IMR-90 (cell line): ENCODE measurements at regions not wholly inside any gene's neighbourhood (a gene's known extent, or its start where the extent isn't known, plus 50 kb on each side); places are given as distances from the start of the nearest gene placed in this dataset.

ENCODE experiments used
- ATAC-seq: fragments of 200-7000 bp; cut with Tn5 transposase; 2 replicates; pipeline ENCODE4 v1.9.1; 2020; ENCODE audit warnings: low read depth, mild to moderate bottlenecking, moderate library complexity
- BruUV-seq: library from RNA; stranded (reverse); fragments of 400-500 nt; replicated peaks from 2 replicates; lab custom pipeline; 2021; lab: Mats Ljungman, UMichigan
- CTCF ChIA-PET: fragments of 300-600 bp; formaldehyde crosslinking; extraction: SDS; loops from one replicate; lab custom pipeline; 2021; ENCODE audit warnings: antibody characterized with exemption; lab: Yijun Ruan, JAX
- POLR2A ChIA-PET: fragments of 300-600 bp; sonication (Branson Sonifier 250); formaldehyde crosslinking; loops from one replicate; lab custom pipeline; 2022; ENCODE audit warnings: antibody characterized with exemption; ENCODE audit not compliant: unreplicated experiment; lab: Charles Lee
- DNase-seq: peaks from one replicate; pipeline ENCODE4 v3.0.0; 2013
- H2AFZ ChIP-seq: replicated peaks from 2 replicates; pipeline ENCODE3; 2013; ENCODE audit warnings: low read length, mild to moderate bottlenecking; ENCODE audit not compliant: poor library complexity
- H2AK5ac ChIP-seq: 2 replicates; pipeline ENCODE4 v1.6.1; 2013; ENCODE audit warnings: low read depth, low read length, inconsistent platforms
- H2AK9ac ChIP-seq: replicated peaks from 2 replicates; pipeline ENCODE3; 2013; ENCODE audit warnings: mild to moderate bottlenecking, low read depth, low read length, moderate library complexity; ENCODE audit not compliant: poor library complexity
- H2BK120ac ChIP-seq: 2 replicates; pipeline ENCODE4 v1.6.1; 2013; ENCODE audit warnings: low read depth, low read length, inconsistent platforms
- H2BK15ac ChIP-seq: 3 replicates; pipeline ENCODE4 v1.6.1; 2013; ENCODE audit warnings: low read depth, low read length, inconsistent platforms
- H2BK20ac ChIP-seq: 2 replicates; pipeline ENCODE4 v1.6.1; 2013; ENCODE audit warnings: low read depth, mild to moderate bottlenecking, inconsistent platforms, low read length, moderate library complexity
- H2BK5ac ChIP-seq: 2 replicates; pipeline ENCODE4 v1.6.1; 2013; ENCODE audit warnings: mild to moderate bottlenecking, low read depth, low read length, inconsistent platforms; ENCODE audit not compliant: poor library complexity, severe bottlenecking
- H3K14ac ChIP-seq: replicated peaks from 2 replicates; pipeline ENCODE4 v1.6.1; 2013; ENCODE audit warnings: low read depth, low read length, inconsistent platforms
- H3K18ac ChIP-seq: 2 replicates; pipeline ENCODE4 v1.6.1; 2013; ENCODE audit warnings: low read depth, low read length, control low read depth
- H3K23ac ChIP-seq: 2 replicates; pipeline ENCODE4 v1.6.1; 2013; ENCODE audit warnings: low read depth, low read length, inconsistent platforms
- H3K27ac ChIP-seq: 2 replicates; pipeline ENCODE4 v1.5.1; 2013; ENCODE audit warnings: mild to moderate bottlenecking, control low read depth, low read length; ENCODE audit not compliant: insufficient read depth
- H3K27me3 ChIP-seq: 2 replicates; pipeline ENCODE4 v1.6.1; 2013; ENCODE audit warnings: low read length; ENCODE audit not compliant: control insufficient read depth, insufficient read depth
- H3K36me3 ChIP-seq: 2 replicates; pipeline ENCODE4 v1.6.1; 2013; ENCODE audit warnings: low read length, mixed read lengths; ENCODE audit not compliant: control insufficient read depth, insufficient read depth
- H3K4ac ChIP-seq: 2 replicates; pipeline ENCODE4 v1.6.1; 2013; ENCODE audit warnings: low read depth, low read length, inconsistent platforms
- H3K4me1 ChIP-seq: 2 replicates; pipeline ENCODE4 v1.6.1; 2013; ENCODE audit warnings: low read length, mixed read lengths; ENCODE audit not compliant: control insufficient read depth, insufficient read depth
- H3K4me2 ChIP-seq: 2 replicates; pipeline ENCODE4 v1.6.1; 2013; ENCODE audit warnings: low read depth, mild to moderate bottlenecking, control low read depth, low read length, moderate library complexity
- H3K4me3 ChIP-seq: 2 replicates; pipeline ENCODE4 v1.5.1; 2013; ENCODE audit warnings: low read depth, mild to moderate bottlenecking, control low read depth, low read length, moderate library complexity; ENCODE audit not compliant: insufficient read depth
- H3K56ac ChIP-seq: 2 replicates; pipeline ENCODE4 v1.6.1; 2013; ENCODE audit warnings: low read length, inconsistent platforms; ENCODE audit not compliant: insufficient read depth; ENCODE audit errors: extremely low read depth
- H3K79me1 ChIP-seq, 2 experiments: 2 replicates each; pipeline ENCODE4 v1.6.1; 2013; ENCODE audit warnings: low read length in 2 of 2, inconsistent platforms in 1 of 2, low read depth in 1 of 2
- H3K9ac ChIP-seq: 2 replicates; pipeline ENCODE4 v1.6.1; 2013; ENCODE audit warnings: low read depth, low read length, control low read depth
- H3K9me1 ChIP-seq: 2 replicates; pipeline ENCODE4 v1.6.1; 2013; ENCODE audit warnings: low read length, inconsistent platforms; ENCODE audit not compliant: insufficient read depth
- H3K9me3 ChIP-seq: 2 replicates; pipeline ENCODE4 v1.6.1; 2013; ENCODE audit warnings: low read length; ENCODE audit not compliant: control insufficient read depth, insufficient read depth
- H4K20me1 ChIP-seq: 2 replicates; pipeline ENCODE4 v1.6.1; 2013; ENCODE audit warnings: low read length, inconsistent platforms; ENCODE audit not compliant: insufficient read depth
- H4K5ac ChIP-seq: 2 replicates; pipeline ENCODE4 v1.6.1; 2013; ENCODE audit warnings: mild to moderate bottlenecking, low read depth, low read length, control low read depth
- H4K8ac ChIP-seq, 2 experiments: 2 replicates each; pipeline ENCODE4 v1.6.1; 2013; ENCODE audit warnings: low read depth in 2 of 2, low read length in 2 of 2, control low read depth in 1 of 2, inconsistent platforms in 1 of 2
- H4K91ac ChIP-seq: 2 replicates; pipeline ENCODE4 v1.6.1; 2013; ENCODE audit warnings: low read depth, low read length, inconsistent platforms; ENCODE audit not compliant: insufficient read depth
- BHLHE40 ChIP-seq: fragments of 150-350 bp; IDR thresholded peaks from 2 replicates; pipeline ENCODE4 v1.6.1; 2016; ENCODE audit warnings: mild to moderate bottlenecking, low read depth, low read length
- FOS ChIP-seq: fragments of 150-350 bp; IDR thresholded peaks from 2 replicates; pipeline ENCODE4 v1.6.1; 2016; ENCODE audit warnings: low read depth, low read length
- MXI1 ChIP-seq: IDR thresholded peaks from 2 replicates; pipeline ENCODE4 v1.6.1; 2012; ENCODE audit warnings: low read depth, mild to moderate bottlenecking, low read length, moderate library complexity, borderline replicate concordance
- NFE2L2 ChIP-seq: fragments of 150-350 bp; IDR thresholded peaks from 2 replicates; pipeline ENCODE4 v1.6.1; 2016; ENCODE audit warnings: low read depth, mild to moderate bottlenecking, low read length
- POLR2A ChIP-seq: IDR thresholded peaks from 2 replicates; pipeline ENCODE4 v1.6.1; 2012; ENCODE audit warnings: mild to moderate bottlenecking, low read depth, low read length
- RAD21 ChIP-seq: IDR thresholded peaks from 2 replicates; pipeline ENCODE4 v1.6.1; 2012; ENCODE audit warnings: low read length, improper control_type of control experiment
- RCOR1 ChIP-seq: IDR thresholded peaks from 2 replicates; pipeline ENCODE4 v1.6.1; 2012; ENCODE audit warnings: mild to moderate bottlenecking, low read length, improper control_type of control experiment; ENCODE audit not compliant: insufficient replicate concordance
- RFX5 ChIP-seq: IDR thresholded peaks from 2 replicates; pipeline ENCODE4 v1.8.0; 2012; ENCODE audit warnings: low read depth, mild to moderate bottlenecking, low read length, moderate library complexity
- dilution Hi-C: fragments of 300-500 bp; cut with HindIII; formaldehyde crosslinking; loops from one replicate; pipeline ENCODE4 v1.14.3; 2018; ENCODE audit warnings: low sequenced_read_pairs; ENCODE audit not compliant: unreplicated experiment
- in situ Hi-C: fragments of 300-500 bp; cut with MboI; formaldehyde crosslinking; loops from 3 replicates; pipeline ENCODE4 v1.14.3; 2019; ENCODE audit warnings: low sequenced_read_pairs, inconsistent platforms, mixed read lengths
- intact Hi-C: fragments of 100-400 bp; cut with micrococcal nuclease; formaldehyde crosslinking; loops from 2 replicates; pipeline ENCODE4 v1.10.0; 2022
- TF ChIP-seq, protein P1 (sequence below): fragments of 150-350 bp; IDR thresholded peaks from 2 replicates; pipeline ENCODE4 v1.6.1; 2017; ENCODE audit warnings: mild to moderate bottlenecking, antibody characterized with exemption, low read length, low read depth
- TF ChIP-seq, protein P2 (sequence below): conservative IDR thresholded peaks from 2 replicates; pipeline ENCODE4 v1.5.1; 2012; ENCODE audit warnings: mild to moderate bottlenecking, low read depth, low read length, improper control_type of control experiment
- TF ChIP-seq, protein P3 (sequence below): fragments of 150-350 bp; IDR thresholded peaks from 2 replicates; pipeline ENCODE4 v1.6.1; 2016; ENCODE audit warnings: low read depth, mild to moderate bottlenecking, low read length, moderate library complexity, borderline replicate concordance

DNA sequence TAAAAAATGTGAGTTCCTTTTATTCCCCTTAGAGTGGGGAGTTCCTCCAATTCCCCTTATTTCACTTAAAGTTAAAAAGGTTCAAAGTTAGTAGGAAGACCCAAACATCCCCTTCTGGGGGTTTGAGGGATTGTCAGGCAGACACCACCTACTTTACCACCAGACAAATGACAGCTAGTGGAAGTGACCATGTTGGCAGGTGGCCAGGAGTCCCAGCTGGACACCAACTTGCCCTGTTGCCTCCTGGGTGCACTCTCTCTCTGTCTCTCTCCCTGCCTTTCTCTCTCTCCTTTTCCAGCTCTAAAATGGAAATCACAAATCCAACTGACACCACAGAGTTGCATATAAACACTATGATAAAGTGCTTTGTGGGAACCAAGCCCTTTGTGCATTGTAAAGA is 307.7 kb upstream of the TLE4 start:
- Histone ChIP-seq H3K36me3 (no peaks in the 10 kb centered on the region), H3K27me3 (peaks cover 2% of the 10 kb centered on the region; the same call in 1 of the 2 replicates), H3K79me1 (no peaks in the 10 kb centered on the region), H3K9ac (no peak overlapping the region), H2BK120ac (no peak overlapping the region), H2AFZ (no peak overlapping the region), H3K9me1 (no peaks in the 10 kb centered on the region), H3K14ac (0 out of 2 replicates have a peak overlapping the region, but pooled peaks have one; percentile 6), H4K8ac (no peak overlapping the region), H3K4me1 (no peaks in the 10 kb centered on the region; the same call in 1 of the 2 replicates), H3K18ac (no peak overlapping the region), H3K23ac (no peak overlapping the region), H3K4me2 (no peak overlapping the region), H4K5ac (no peak overlapping the region), H3K4ac (no peak overlapping the region), H3K9me3 (peaks cover 1% of the 10 kb centered on the region; the same call in 1 of the 2 replicates), H3K56ac (no peak overlapping the region), H3K4me3 (no peak overlapping the region), H2BK15ac (no peak overlapping the region), H3K27ac (no peak overlapping the region), H2AK5ac (peak overlapping the region; percentile 23; the same call in 1 of the 2 replicates), H4K20me1 (no peaks in the 10 kb centered on the region), H2BK5ac (no peak overlapping the region), H2BK20ac (no peak overlapping the region), H4K91ac (no peak overlapping the region), H2AK9ac (no peak overlapping the region)
- ChIA-PET POLR2A (no interaction called here), CTCF (no interaction called here)
- intact Hi-C loops (no loop called here), dilution Hi-C loops (no loop called here), in situ Hi-C loops (no loop called here)
- DNase-seq (no peak), ATAC-seq (no peak)
- TF ChIP-seq, protein P1, sequence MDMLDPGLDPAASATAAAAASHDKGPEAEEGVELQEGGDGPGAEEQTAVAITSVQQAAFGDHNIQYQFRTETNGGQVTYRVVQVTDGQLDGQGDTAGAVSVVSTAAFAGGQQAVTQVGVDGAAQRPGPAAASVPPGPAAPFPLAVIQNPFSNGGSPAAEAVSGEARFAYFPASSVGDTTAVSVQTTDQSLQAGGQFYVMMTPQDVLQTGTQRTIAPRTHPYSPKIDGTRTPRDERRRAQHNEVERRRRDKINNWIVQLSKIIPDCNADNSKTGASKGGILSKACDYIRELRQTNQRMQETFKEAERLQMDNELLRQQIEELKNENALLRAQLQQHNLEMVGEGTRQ = no peak
- TF ChIP-seq RFX5 (no peak), MXI1 (no peak), RAD21 (no peak), NFE2L2 (no peak), BHLHE40 (no peak), POLR2A (no peak), FOS (no peak), RCOR1 (no peak)
- TF ChIP-seq, protein P2, sequence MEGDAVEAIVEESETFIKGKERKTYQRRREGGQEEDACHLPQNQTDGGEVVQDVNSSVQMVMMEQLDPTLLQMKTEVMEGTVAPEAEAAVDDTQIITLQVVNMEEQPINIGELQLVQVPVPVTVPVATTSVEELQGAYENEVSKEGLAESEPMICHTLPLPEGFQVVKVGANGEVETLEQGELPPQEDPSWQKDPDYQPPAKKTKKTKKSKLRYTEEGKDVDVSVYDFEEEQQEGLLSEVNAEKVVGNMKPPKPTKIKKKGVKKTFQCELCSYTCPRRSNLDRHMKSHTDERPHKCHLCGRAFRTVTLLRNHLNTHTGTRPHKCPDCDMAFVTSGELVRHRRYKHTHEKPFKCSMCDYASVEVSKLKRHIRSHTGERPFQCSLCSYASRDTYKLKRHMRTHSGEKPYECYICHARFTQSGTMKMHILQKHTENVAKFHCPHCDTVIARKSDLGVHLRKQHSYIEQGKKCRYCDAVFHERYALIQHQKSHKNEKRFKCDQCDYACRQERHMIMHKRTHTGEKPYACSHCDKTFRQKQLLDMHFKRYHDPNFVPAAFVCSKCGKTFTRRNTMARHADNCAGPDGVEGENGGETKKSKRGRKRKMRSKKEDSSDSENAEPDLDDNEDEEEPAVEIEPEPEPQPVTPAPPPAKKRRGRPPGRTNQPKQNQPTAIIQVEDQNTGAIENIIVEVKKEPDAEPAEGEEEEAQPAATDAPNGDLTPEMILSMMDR = no peak
- TF ChIP-seq, protein P3, sequence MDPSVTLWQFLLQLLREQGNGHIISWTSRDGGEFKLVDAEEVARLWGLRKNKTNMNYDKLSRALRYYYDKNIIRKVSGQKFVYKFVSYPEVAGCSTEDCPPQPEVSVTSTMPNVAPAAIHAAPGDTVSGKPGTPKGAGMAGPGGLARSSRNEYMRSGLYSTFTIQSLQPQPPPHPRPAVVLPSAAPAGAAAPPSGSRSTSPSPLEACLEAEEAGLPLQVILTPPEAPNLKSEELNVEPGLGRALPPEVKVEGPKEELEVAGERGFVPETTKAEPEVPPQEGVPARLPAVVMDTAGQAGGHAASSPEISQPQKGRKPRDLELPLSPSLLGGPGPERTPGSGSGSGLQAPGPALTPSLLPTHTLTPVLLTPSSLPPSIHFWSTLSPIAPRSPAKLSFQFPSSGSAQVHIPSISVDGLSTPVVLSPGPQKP = no peak
- no TSS peak for BruUV-seq
